ENCODE measurements at regions not wholly inside any gene's neighbourhood (a gene's known extent, or its start where the extent isn't known, plus 50 kb on each side); places are given as distances from the start of the nearest gene placed in this dataset.
A peak's percentile ranks its signal among the peaks of the same experiment; 100 is the strongest.

- no peak for DNase-seq
These were observed 262.2 kb upstream of the PABPC4L start for GRCh38 chr4:134463771-134464170.

- DNase-seq: no peak
These were observed 225.2 kb upstream of the PABPC4L start for GRCh38 chr4:134426821-134427220.

- no peak for DNase-seq
These were observed 224.2 kb upstream of the PABPC4L start for GRCh38 chr4:134425756-134426155.

GRCh38 chr4:134422776-134423175 lies 221.2 kb upstream of the PABPC4L start:
- DNase-seq: no peak

- peak; percentile 78 for DNase-seq
These were observed 220.1 kb upstream of the PABPC4L start for GRCh38 chr4:134421734-134422133.

- DNase-seq: no peak
These were observed 207.3 kb upstream of the PABPC4L start for GRCh38 chr4:134408897-134409296.

- DNase-seq: no peak
These were observed 200.2 kb upstream of the PABPC4L start for GRCh38 chr4:134401798-134402197.

GRCh38 chr4:134393592-134393991 lies 192.0 kb upstream of the PABPC4L start:
- DNase-seq: no peak

- no peak for DNase-seq
These were observed 188.7 kb upstream of the PABPC4L start for GRCh38 chr4:134390319-134390718.

GRCh38 chr4:134388351-134388750 lies 186.8 kb upstream of the PABPC4L start:
- peak; percentile 55 for DNase-seq

- no peak for DNase-seq
These were observed 181.1 kb upstream of the PABPC4L start for GRCh38 chr4:134382478-134383227.

- DNase-seq: no peak
These were observed 174.2 kb upstream of the PABPC4L start for GRCh38 chr4:134375775-134376174.

- no peak for DNase-seq
These were observed 164.3 kb upstream of the PABPC4L start for GRCh38 chr4:134365852-134366251.

GRCh38 chr4:134364928-134365327 lies 163.3 kb upstream of the PABPC4L start:
- DNase-seq: no peak

GRCh38 chr4:134345244-134345643 lies 143.7 kb upstream of the PABPC4L start:
- DNase-seq: no peak

GRCh38 chr4:134343656-134344055 lies 142.1 kb upstream of the PABPC4L start:
- no peak for DNase-seq

- no peak for DNase-seq
These were observed 141.5 kb upstream of the PABPC4L start for GRCh38 chr4:134343081-134343480.

- no peak for DNase-seq
These were observed 136.0 kb upstream of the PABPC4L start for GRCh38 chr4:134337574-134337973.

- peak; percentile 58 for DNase-seq
These were observed 127.2 kb upstream of the PABPC4L start for GRCh38 chr4:134328741-134329140.

- peak; percentile 46 for DNase-seq
These were observed 125.9 kb upstream of the PABPC4L start for GRCh38 chr4:134327274-134328122.

GRCh38 chr4:134326866-134327265 lies 125.3 kb upstream of the PABPC4L start:
- DNase-seq: no peak

- DNase-seq: no peak
These were observed 122.6 kb upstream of the PABPC4L start for GRCh38 chr4:134324179-134324578.

- no peak for DNase-seq
These were observed 118.5 kb upstream of the PABPC4L start for GRCh38 chr4:134320048-134320447.

GRCh38 chr4:134313591-134313990 lies 112.0 kb upstream of the PABPC4L start:
- no peak for DNase-seq
